Right hindlimb (tissue), 1 donor: ENCODE measurements at regions not wholly inside any gene's neighbourhood (a gene's known extent, or its start where the extent isn't known, plus 50 kb on each side); places are given as distances from the start of the nearest gene placed in this dataset.

Experiments
- DNase-seq: peaks from one replicate; pipeline ENCODE4 v3.0.0-alpha.2; 2018

GRCh38 chr4:110271986-110272385, 73.6 kb upstream of the ELOVL6 start:
- no peak for DNase-seq

GRCh38 chr4:110270492-110271197, 72.2 kb upstream of the ELOVL6 start:
- no peak for DNase-seq

GRCh38 chr4:110268790-110269189, 70.4 kb upstream of the ELOVL6 start:
- DNase-seq, result no peak

- DNase-seq, result no peak
These were observed 69.9 kb upstream of the ELOVL6 start for GRCh38 chr4:110268352-110268751.

- DNase-seq, result no peak
These were observed 67.7 kb upstream of the ELOVL6 start for GRCh38 chr4:110266136-110266535.

- DNase-seq, result no peak
These were observed 66.6 kb upstream of the ELOVL6 start for GRCh38 chr4:110265001-110265400.

GRCh38 chr4:110260299-110260698, 61.9 kb upstream of the ELOVL6 start:
- DNase-seq, result no peak

- no peak for DNase-seq
These were observed 51.6 kb upstream of the ELOVL6 start for GRCh38 chr4:110250023-110250387.

GRCh38 chr4:110248831-110249253, 50.4 kb upstream of the ELOVL6 start:
- no peak for DNase-seq
